Heart left ventricle (tissue), 13 donors: ENCODE measurements at regions not wholly inside any gene's neighbourhood (a gene's known extent, or its start where the extent isn't known, plus 50 kb on each side); places are given as distances from the start of the nearest gene placed in this dataset.

Experiments
- POLR2A ChIP-seq, 2 donors: fragments of 450-650 bp; IDR thresholded peaks; one replicate each; pipeline ENCODE4 v1.6.1; 2017; ENCODE audit warnings: antibody characterized with exemption in 2 of 2, mild to moderate bottlenecking in 2 of 2, moderate library complexity in 2 of 2
- TF ChIP-seq, protein P1 (sequence below), 12 donors: fragments of 200-600 bp; sonication (generic) in 4 of 12; IDR thresholded peaks; one replicate each; pipeline versions ENCODE4 v1.5.0 to v1.8.0; 2018 to 2022; ENCODE audit warnings: antibody characterized with exemption in 12 of 12, mild to moderate bottlenecking in 5 of 12
- donor health status: ischemic (EF 13 %, LVEDD 7.1; RV severe dilation, severe dysfunction).
- donor health status: DM: no; HTN: yes; CAD: no.
- donor health status: DM: no; HTN: no; CAD: no.
- donor health status: ischemic (EF 25% LVEDD 6.9; RV normal size, moderate dysfunction).
- donor health status: ischemic (EF 25% LVEDD 5.7; RV mildly dilated, moderate dysfunction).
- donor health status: ischemic (EF 35%, LVEDD 5.7; RV mildly dilated, moderate dysfunction).
- donor health status: nonischemic (EF 11% LVEDD 7.7; RV severe dilation, severe dysfunction).
- donor health status: DM: yes; HTN: yes; CAD: no.
- donor health status: PGD.
- donor health status: ischemic (EF 29% LVEDD 5.4; RV normal size, mild dysfunction).
- donor health status: nonischemic (EF 23%, LVEDD 6.1; RV moderate dilation, normal function).

DNA sequence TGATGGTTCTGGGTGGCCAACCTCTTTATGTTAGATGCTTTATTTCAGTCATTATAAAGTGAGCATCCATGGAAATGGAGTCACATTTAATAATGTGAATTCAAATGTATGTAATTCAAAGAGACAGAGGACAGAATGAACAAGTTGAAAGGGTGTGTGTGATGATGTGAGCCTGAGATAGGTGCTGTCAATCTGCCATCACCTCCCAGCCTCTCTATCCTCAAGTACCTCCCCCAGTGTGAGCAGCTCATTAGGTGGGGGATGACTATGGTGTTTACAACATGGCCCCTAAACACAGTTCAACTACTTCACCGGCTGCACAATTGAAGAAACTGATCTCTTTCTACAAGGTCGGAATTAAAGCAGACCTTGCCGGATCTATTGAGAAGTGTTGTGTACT lies 74.7 kb upstream of the IGFBP5 start:
- TF ChIP-seq, protein P1, sequence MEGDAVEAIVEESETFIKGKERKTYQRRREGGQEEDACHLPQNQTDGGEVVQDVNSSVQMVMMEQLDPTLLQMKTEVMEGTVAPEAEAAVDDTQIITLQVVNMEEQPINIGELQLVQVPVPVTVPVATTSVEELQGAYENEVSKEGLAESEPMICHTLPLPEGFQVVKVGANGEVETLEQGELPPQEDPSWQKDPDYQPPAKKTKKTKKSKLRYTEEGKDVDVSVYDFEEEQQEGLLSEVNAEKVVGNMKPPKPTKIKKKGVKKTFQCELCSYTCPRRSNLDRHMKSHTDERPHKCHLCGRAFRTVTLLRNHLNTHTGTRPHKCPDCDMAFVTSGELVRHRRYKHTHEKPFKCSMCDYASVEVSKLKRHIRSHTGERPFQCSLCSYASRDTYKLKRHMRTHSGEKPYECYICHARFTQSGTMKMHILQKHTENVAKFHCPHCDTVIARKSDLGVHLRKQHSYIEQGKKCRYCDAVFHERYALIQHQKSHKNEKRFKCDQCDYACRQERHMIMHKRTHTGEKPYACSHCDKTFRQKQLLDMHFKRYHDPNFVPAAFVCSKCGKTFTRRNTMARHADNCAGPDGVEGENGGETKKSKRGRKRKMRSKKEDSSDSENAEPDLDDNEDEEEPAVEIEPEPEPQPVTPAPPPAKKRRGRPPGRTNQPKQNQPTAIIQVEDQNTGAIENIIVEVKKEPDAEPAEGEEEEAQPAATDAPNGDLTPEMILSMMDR (IDR thresholded peaks at IDR 0.05), result no peak
- TF ChIP-seq POLR2A (IDR thresholded peaks at IDR 0.05), result no peak
